HepG2 (cell line): ENCODE measurements at regions not wholly inside any gene's neighbourhood (a gene's known extent, or its start where the extent isn't known, plus 50 kb on each side); places are given as distances from the start of the nearest gene placed in this dataset.

Experiments used
- ELF4 ChIP-seq: sonication (generic); formaldehyde crosslinking; IDR thresholded peaks from 2 replicates; pipeline ENCODE4 v1.5.0; 2020; ENCODE audit warnings: missing genetic modification reagents, mild to moderate bottlenecking, moderate library complexity, borderline replicate concordance
- IRF2 ChIP-seq: IDR thresholded peaks from 2 replicates; pipeline ENCODE4 v1.6.1; 2018; ENCODE audit warnings: missing genetic modification reagents, missing compliant biosample characterization
- NFIC ChIP-seq: IDR thresholded peaks from 2 replicates; pipeline ENCODE4 v1.6.1; 2012; ENCODE audit warnings: mild to moderate bottlenecking, low read length, inconsistent platforms
- SETDB1 ChIP-seq: sonication (generic); formaldehyde crosslinking; IDR thresholded peaks from 2 replicates; pipeline ENCODE4 v1.5.1; 2020; ENCODE audit warnings: missing genetic modification reagents, mild to moderate bottlenecking, borderline replicate concordance
- SMYD3 ChIP-seq: sonication (generic); formaldehyde crosslinking; IDR thresholded peaks from 2 replicates; pipeline ENCODE4 v1.8.1; 2023; ENCODE audit warnings: mild to moderate bottlenecking, missing genetic modification reagents
- TRIM24 ChIP-seq: sonication (generic); formaldehyde crosslinking; IDR thresholded peaks from 2 replicates; pipeline ENCODE4 v1.8.0; 2022; ENCODE audit warnings: mild to moderate bottlenecking, missing genetic modification reagents
- ZFP62 ChIP-seq: sonication (generic); formaldehyde crosslinking; IDR thresholded peaks from 2 replicates; pipeline ENCODE4 v1.4.0; 2020; ENCODE audit warnings: missing genetic modification reagents
- ZNF10 ChIP-seq: sonication (generic); formaldehyde crosslinking; IDR thresholded peaks from 2 replicates; pipeline ENCODE4 v1.4.0; 2020; ENCODE audit warnings: mild to moderate bottlenecking, low read depth, missing genetic modification reagents, borderline replicate concordance
- ZNF124 ChIP-seq: sonication (generic); formaldehyde crosslinking; IDR thresholded peaks from 2 replicates; pipeline ENCODE4 v1.4.0; 2020; ENCODE audit warnings: missing genetic modification reagents
- ZNF337 ChIP-seq: sonication (generic); formaldehyde crosslinking; IDR thresholded peaks from 2 replicates; pipeline ENCODE4 v1.5.1; 2020; ENCODE audit warnings: missing genetic modification reagents, low read depth, mild to moderate bottlenecking, borderline replicate concordance
- ZNF572 ChIP-seq: sonication (generic); formaldehyde crosslinking; IDR thresholded peaks from 2 replicates; pipeline ENCODE4 v1.5.1; 2020; ENCODE audit warnings: mild to moderate bottlenecking, missing genetic modification reagents
- TF ChIP-seq, protein P1 (sequence below), 2 experiments: sonication (generic) in 1 of 2; formaldehyde crosslinking in 1 of 2; IDR thresholded peaks; 2 replicates each; pipeline versions ENCODE4 v1.6.1 to v1.9.0; 2014 to 2022; ENCODE audit warnings: antibody characterized with exemption in 1 of 2, borderline replicate concordance in 1 of 2, inconsistent platforms in 1 of 2, low read depth in 1 of 2, missing genetic modification reagents in 1 of 2
- TF ChIP-seq, protein P2 (sequence below): conservative IDR thresholded peaks from 2 replicates; pipeline ENCODE4 v1.6.1; 2018; ENCODE audit warnings: missing genetic modification reagents
- TF ChIP-seq, protein P3 (sequence below): sonication (generic); formaldehyde crosslinking; IDR thresholded peaks from 2 replicates; pipeline ENCODE4 v1.8.1; 2023; ENCODE audit warnings: mild to moderate bottlenecking, moderate library complexity, missing genetic modification reagents
- TF ChIP-seq, protein P4 (sequence below): sonication (generic); formaldehyde crosslinking; IDR thresholded peaks from 2 replicates; pipeline ENCODE4 v1.9.0; 2021; ENCODE audit warnings: missing genetic modification reagents, borderline replicate concordance
- TF ChIP-seq, protein P5 (sequence below): sonication (generic); formaldehyde crosslinking; IDR thresholded peaks from 2 replicates; pipeline ENCODE4 v1.4.0; 2020; ENCODE audit warnings: mild to moderate bottlenecking, missing genetic modification reagents

DNA sequence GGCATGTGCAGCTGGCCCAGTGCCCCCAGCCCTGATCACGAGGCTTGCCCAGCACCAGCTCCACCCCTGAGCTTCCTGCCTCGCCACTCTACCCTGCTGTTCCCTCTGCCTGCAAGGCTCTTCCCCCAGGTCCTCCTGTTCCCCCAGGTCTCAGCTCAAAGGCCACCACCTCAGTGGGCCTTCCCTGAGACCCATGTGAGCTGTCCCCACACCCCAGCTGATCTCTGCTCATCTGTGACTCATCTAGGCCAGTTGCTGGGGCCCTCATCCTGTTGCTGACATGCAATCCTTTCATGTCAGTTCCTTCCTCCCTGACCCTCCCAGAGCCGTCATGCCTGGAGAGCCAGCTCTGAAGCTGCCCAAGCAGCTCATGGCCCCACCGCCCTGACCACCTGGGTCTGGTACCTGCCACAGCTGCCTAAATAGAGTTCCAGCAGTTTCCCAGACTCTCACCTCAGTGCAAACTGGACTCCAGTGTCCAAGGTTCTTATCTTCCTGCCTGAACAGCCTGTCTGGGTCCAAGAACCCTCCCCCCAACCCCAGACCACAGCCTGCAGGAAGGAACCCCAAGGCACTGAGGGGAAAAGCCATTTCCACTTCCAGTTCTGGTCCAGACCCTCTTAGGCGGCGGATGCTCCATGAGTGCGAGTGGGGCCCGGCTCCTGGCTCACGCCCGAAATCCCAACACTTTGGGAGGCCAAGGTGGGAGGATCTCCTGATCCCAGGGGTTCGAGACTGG is 116.6 kb upstream of the IQSEC1 start (continued):
- TF ChIP-seq, protein P1, sequence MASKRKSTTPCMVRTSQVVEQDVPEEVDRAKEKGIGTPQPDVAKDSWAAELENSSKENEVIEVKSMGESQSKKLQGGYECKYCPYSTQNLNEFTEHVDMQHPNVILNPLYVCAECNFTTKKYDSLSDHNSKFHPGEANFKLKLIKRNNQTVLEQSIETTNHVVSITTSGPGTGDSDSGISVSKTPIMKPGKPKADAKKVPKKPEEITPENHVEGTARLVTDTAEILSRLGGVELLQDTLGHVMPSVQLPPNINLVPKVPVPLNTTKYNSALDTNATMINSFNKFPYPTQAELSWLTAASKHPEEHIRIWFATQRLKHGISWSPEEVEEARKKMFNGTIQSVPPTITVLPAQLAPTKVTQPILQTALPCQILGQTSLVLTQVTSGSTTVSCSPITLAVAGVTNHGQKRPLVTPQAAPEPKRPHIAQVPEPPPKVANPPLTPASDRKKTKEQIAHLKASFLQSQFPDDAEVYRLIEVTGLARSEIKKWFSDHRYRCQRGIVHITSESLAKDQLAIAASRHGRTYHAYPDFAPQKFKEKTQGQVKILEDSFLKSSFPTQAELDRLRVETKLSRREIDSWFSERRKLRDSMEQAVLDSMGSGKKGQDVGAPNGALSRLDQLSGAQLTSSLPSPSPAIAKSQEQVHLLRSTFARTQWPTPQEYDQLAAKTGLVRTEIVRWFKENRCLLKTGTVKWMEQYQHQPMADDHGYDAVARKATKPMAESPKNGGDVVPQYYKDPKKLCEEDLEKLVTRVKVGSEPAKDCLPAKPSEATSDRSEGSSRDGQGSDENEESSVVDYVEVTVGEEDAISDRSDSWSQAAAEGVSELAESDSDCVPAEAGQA (IDR thresholded peaks at IDR 0.05; ENCODE audit: low read depth): no peak
- TF ChIP-seq, protein P1 (CRISPR knock-in tag; IDR thresholded peaks at IDR 0.05; ENCODE audit: borderline replicate concordance): no peak
- TF ChIP-seq SMYD3 (CRISPR knock-in tag) (no peak), ZNF10 (CRISPR knock-in tag) (no peak), IRF2 (CRISPR knock-in tag) (peak; percentile 82), ZNF337 (CRISPR knock-in tag) (no peak), ZFP62 (CRISPR knock-in tag) (no peak), ELF4 (CRISPR knock-in tag) (no peak), ZNF572 (CRISPR knock-in tag) (peak; percentile 73; the same call in 1 of the 2 replicates), SETDB1 (CRISPR knock-in tag) (no peak), TRIM24 (no peak), NFIC (no peak; the same call in 1 of the 2 replicates), ZNF124 (CRISPR knock-in tag) (0 out of 2 replicates have a peak, but pooled peaks have one; percentile 51)
- TF ChIP-seq, protein P2, sequence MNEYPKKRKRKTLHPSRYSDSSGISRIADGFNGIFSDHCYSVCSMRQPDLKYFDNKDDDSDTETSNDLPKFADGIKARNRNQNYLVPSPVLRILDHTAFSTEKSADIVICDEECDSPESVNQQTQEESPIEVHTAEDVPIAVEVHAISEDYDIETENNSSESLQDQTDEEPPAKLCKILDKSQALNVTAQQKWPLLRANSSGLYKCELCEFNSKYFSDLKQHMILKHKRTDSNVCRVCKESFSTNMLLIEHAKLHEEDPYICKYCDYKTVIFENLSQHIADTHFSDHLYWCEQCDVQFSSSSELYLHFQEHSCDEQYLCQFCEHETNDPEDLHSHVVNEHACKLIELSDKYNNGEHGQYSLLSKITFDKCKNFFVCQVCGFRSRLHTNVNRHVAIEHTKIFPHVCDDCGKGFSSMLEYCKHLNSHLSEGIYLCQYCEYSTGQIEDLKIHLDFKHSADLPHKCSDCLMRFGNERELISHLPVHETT (CRISPR knock-in tag): no peak
- TF ChIP-seq, protein P3, sequence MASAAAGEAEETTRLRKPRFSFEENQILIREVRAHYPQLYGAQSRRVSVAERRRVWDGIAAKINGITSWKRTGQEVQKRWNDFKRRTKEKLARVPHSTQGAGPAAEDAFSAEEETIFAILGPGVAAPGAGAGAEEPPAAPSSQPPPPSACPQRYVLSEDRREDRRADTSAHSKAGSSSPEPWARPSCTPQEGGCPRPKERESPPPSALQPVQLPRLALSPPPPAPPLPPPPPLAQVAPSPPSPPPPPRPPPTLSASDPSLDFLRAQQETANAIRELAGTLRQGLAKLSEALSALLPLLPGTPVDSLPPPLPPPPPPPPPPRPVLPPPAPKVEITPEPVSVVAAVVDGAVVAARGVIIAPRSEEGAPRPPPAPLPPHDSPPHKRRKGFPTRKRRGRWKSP (CRISPR knock-in tag): no peak
- TF ChIP-seq, protein P4, sequence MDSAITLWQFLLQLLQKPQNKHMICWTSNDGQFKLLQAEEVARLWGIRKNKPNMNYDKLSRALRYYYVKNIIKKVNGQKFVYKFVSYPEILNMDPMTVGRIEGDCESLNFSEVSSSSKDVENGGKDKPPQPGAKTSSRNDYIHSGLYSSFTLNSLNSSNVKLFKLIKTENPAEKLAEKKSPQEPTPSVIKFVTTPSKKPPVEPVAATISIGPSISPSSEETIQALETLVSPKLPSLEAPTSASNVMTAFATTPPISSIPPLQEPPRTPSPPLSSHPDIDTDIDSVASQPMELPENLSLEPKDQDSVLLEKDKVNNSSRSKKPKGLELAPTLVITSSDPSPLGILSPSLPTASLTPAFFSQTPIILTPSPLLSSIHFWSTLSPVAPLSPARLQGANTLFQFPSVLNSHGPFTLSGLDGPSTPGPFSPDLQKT (CRISPR knock-in tag): no peak
- TF ChIP-seq, protein P5, sequence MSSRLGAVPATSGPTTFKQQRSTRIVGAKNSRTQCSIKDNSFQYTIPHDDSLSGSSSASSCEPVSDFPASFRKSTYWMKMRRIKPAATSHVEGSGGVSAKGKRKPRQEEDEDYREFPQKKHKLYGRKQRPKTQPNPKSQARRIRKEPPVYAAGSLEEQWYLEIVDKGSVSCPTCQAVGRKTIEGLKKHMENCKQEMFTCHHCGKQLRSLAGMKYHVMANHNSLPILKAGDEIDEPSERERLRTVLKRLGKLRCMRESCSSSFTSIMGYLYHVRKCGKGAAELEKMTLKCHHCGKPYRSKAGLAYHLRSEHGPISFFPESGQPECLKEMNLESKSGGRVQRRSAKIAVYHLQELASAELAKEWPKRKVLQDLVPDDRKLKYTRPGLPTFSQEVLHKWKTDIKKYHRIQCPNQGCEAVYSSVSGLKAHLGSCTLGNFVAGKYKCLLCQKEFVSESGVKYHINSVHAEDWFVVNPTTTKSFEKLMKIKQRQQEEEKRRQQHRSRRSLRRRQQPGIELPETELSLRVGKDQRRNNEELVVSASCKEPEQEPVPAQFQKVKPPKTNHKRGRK (CRISPR knock-in tag): no peak
